H54 (cell line): ENCODE measurements at regions not wholly inside any gene's neighbourhood (a gene's known extent, or its start where the extent isn't known, plus 50 kb on each side); places are given as distances from the start of the nearest gene placed in this dataset.

Experiments
- DNase-seq: peaks from one replicate; pipeline ENCODE4 v3.0.0; 2011; ENCODE audit warnings: low spot score, mixed read lengths; ENCODE audit not compliant: insufficient read length
- FAIRE-seq: peaks from 3 replicates; lab custom pipeline; 2011; peaks lifted over from hg19 to GRCh38; lab: Jason Lieb, UNC
- POLR2A ChIP-seq: IDR thresholded peaks from 2 replicates; pipeline ENCODE4 v1.6.1; 2011; ENCODE audit warnings: low read depth, mild to moderate bottlenecking, low read length

- no peak for TF ChIP-seq POLR2A
- DNase-seq = no peak
- FAIRE-seq = no peak
These were observed 147.4 kb downstream of the ACTBL2 start for GRCh38 chr5:57335092-57335660.

GRCh38 chr5:57334475-57334874 is 148.1 kb downstream of the ACTBL2 start:
- no peak for FAIRE-seq
- no peak for TF ChIP-seq POLR2A
- DNase-seq = no peak

GRCh38 chr5:57332361-57332760 is 150.2 kb downstream of the ACTBL2 start:
- TF ChIP-seq POLR2A = no peak
- no peak for DNase-seq
- FAIRE-seq = no peak

GRCh38 chr5:57327561-57328367 is 153.9 kb downstream of the GPBP1 start:
- peak; percentile 12 for DNase-seq
- no peak for TF ChIP-seq POLR2A
- FAIRE-seq = no peak

GRCh38 chr5:57325678-57326397 is 152.0 kb downstream of the GPBP1 start:
- TF ChIP-seq POLR2A = no peak
- DNase-seq (no peak), FAIRE-seq (no peak)

- TF ChIP-seq POLR2A = no peak
- FAIRE-seq = no peak
- no peak for DNase-seq
These were observed 151.0 kb downstream of the GPBP1 start for GRCh38 chr5:57324861-57325260.

- DNase-seq (no peak), FAIRE-seq (no peak)
- TF ChIP-seq POLR2A = no peak
These were observed 150.3 kb downstream of the GPBP1 start for GRCh38 chr5:57324181-57324580.

- no peak for TF ChIP-seq POLR2A
- FAIRE-seq (no peak), DNase-seq (no peak)
These were observed 146.7 kb downstream of the GPBP1 start for GRCh38 chr5:57320582-57320981.

- DNase-seq = no peak
- FAIRE-seq = no peak
- TF ChIP-seq POLR2A = no peak
These were observed 145.8 kb downstream of the GPBP1 start for GRCh38 chr5:57319628-57320027.

- FAIRE-seq (no peak), DNase-seq (no peak)
These were observed 144.4 kb downstream of the GPBP1 start for GRCh38 chr5:57318251-57318650.

GRCh38 chr5:57317341-57317740 is 143.5 kb downstream of the GPBP1 start:
- TF ChIP-seq POLR2A = no peak
- DNase-seq (no peak), FAIRE-seq (no peak)

More at GRCh38 chr5:57318251-57318650, 144.4 kb downstream of the GPBP1 start:
- TF ChIP-seq POLR2A = no peak

GRCh38 chr5:57316798-57317327 is 143.0 kb downstream of the GPBP1 start:
- FAIRE-seq = peak; percentile 91
- TF ChIP-seq POLR2A = no peak
- peak; percentile 45 for DNase-seq

GRCh38 chr5:57315941-57316340 is 142.1 kb downstream of the GPBP1 start:
- no peak for TF ChIP-seq POLR2A
- no peak for FAIRE-seq

More at GRCh38 chr5:57315941-57316340, 142.1 kb downstream of the GPBP1 start:
- no peak for DNase-seq
